HepG2 (cell line): ENCODE measurements at regions not wholly inside any gene's neighbourhood (a gene's known extent, or its start where the extent isn't known, plus 50 kb on each side); places are given as distances from the start of the nearest gene placed in this dataset.

Experiments
- ATAC-seq: fragments of 200-7000 bp; cut with Tn5 transposase; 3 replicates; pipeline ENCODE4 v1.9.1; 2020; ENCODE audit warnings: mild to moderate bottlenecking, moderate library complexity
- BruUV-seq: library from RNA; stranded (reverse); fragments of 400-500 nt; replicated peaks from 2 replicates; lab custom pipeline; 2021; lab: Mats Ljungman, UMichigan
- CTCF ChIA-PET: fragments of 300-600 bp; formaldehyde crosslinking; extraction: SDS; loops from one replicate; lab custom pipeline; 2021; ENCODE audit warnings: low total read pairs, inconsistent platforms, low intra/inter-chr PET ratio; lab: Yijun Ruan, JAX
- POLR2A ChIA-PET: fragments of 350-600 bp; sonication (Branson Sonifier 250); formaldehyde crosslinking; loops from one replicate; lab custom pipeline; 2020; ENCODE audit warnings: antibody characterized with exemption, inconsistent platforms; lab: Yijun Ruan, JAX
- DNase-seq: peaks from one replicate; pipeline ENCODE4 v3.0.0-alpha.2; 2015; ENCODE audit warnings: low spot score
- FAIRE-seq: peaks from 3 replicates; lab custom pipeline; 2011; peaks lifted over from hg19 to GRCh38; lab: Jason Lieb, UNC
- H2AFZ ChIP-seq: one replicate; pipeline ENCODE4 v1.6.1; 2011; ENCODE audit warnings: low read length, inconsistent platforms
- H3K27ac ChIP-seq: fragments of 300-600 bp; 3 replicates; pipeline ENCODE4 v1.8.0; 2011; ENCODE audit warnings: mixed run types, mild to moderate bottlenecking, mixed read lengths, low read length, inconsistent platforms; ENCODE audit not compliant: insufficient read depth; ENCODE audit errors: extremely low read length
- H3K27me3 ChIP-seq, 2 experiments: fragments of 200-600 bp in 1 of 2; 2 replicates in 1 of 2; 3 replicates in 1 of 2; pipeline versions ENCODE4 v1.6.0 to v1.8.0; 2011; ENCODE audit warnings: low read length in 2 of 2, mild to moderate bottlenecking in 2 of 2, moderate library complexity in 2 of 2, inconsistent platforms in 1 of 2; ENCODE audit not compliant: insufficient read depth in 2 of 2, control insufficient read depth in 1 of 2
- H3K36me3 ChIP-seq, 2 experiments: fragments of 200-600 bp in 1 of 2; replicated peaks in 1 of 2; 2 replicates in 1 of 2; 3 replicates in 1 of 2; pipeline versions ENCODE4 v1.5.1 to v1.8.0; 2011; ENCODE audit warnings: low read length in 2 of 2, inconsistent platforms in 1 of 2; ENCODE audit not compliant: insufficient read depth in 2 of 2, control insufficient read depth in 1 of 2
- H3K4me1 ChIP-seq: 2 replicates; pipeline ENCODE4 v1.5.1; 2012; ENCODE audit warnings: low read length, inconsistent platforms; ENCODE audit not compliant: insufficient read depth
- H3K4me2 ChIP-seq: 2 replicates; pipeline ENCODE4 v1.6.0; 2011; ENCODE audit warnings: low read depth, low read length, inconsistent platforms
- H3K4me3 ChIP-seq, 3 experiments: fragments of 200-600 bp in 1 of 3; sonication (generic), shearing (Covaris generic) in 1 of 3; replicated peaks in 1 of 3; 2 replicates each; pipeline ENCODE4 v1.5.1; 2011 to 2016; ENCODE audit warnings: low read length in 3 of 3, inconsistent platforms in 2 of 3, low read depth in 2 of 3, mild to moderate bottlenecking in 2 of 3, control low read depth in 1 of 3, mixed read lengths in 1 of 3; ENCODE audit not compliant: insufficient read depth in 1 of 3
- H3K79me2 ChIP-seq: one replicate; pipeline ENCODE4 v1.6.1; 2011; ENCODE audit warnings: low read length, inconsistent platforms; ENCODE audit not compliant: insufficient read depth
- H3K9ac ChIP-seq: 2 replicates; pipeline ENCODE4 v1.6.0; 2011; ENCODE audit warnings: mild to moderate bottlenecking, low read depth, low read length, inconsistent platforms; ENCODE audit not compliant: insufficient read depth
- H3K9me3 ChIP-seq: 2 replicates; pipeline ENCODE4 v1.5.1; 2012; ENCODE audit warnings: mild to moderate bottlenecking, low read length
- H4K20me1 ChIP-seq: 2 replicates; pipeline ENCODE4 v1.6.0; 2011; ENCODE audit warnings: inconsistent platforms, mild to moderate bottlenecking, low read length, moderate library complexity; ENCODE audit not compliant: insufficient read depth
- HHEX ChIP-seq: IDR thresholded peaks from 2 replicates; pipeline ENCODE4 v1.6.1; 2016; ENCODE audit warnings: control low read depth
- HNRNPL ChIP-seq: fragments of 200-400 bp; formaldehyde crosslinking; IDR thresholded peaks from 2 replicates; pipeline ENCODE4 v1.6.1; 2017; ENCODE audit warnings: mild to moderate bottlenecking, low read depth, low read length
- KDM2A ChIP-seq: sonication (generic); formaldehyde crosslinking; IDR thresholded peaks from 2 replicates; pipeline ENCODE4 v1.4.0; 2020; ENCODE audit warnings: low read depth, missing genetic modification reagents, borderline replicate concordance
- NBN ChIP-seq: fragments of 450-650 bp; conservative IDR thresholded peaks from 2 replicates; pipeline ENCODE4 v1.6.1; 2017
- ZFYVE20 ChIP-seq: sonication (generic); formaldehyde crosslinking; IDR thresholded peaks from 2 replicates; pipeline ENCODE4 v1.8.0; 2023; ENCODE audit warnings: low read depth, mild to moderate bottlenecking, moderate library complexity, missing genetic modification reagents, borderline replicate concordance
- ZNF335 ChIP-seq: sonication (generic); formaldehyde crosslinking; IDR thresholded peaks from 2 replicates; pipeline ENCODE4 v1.4.0; 2020; ENCODE audit warnings: missing genetic modification reagents
- ZNF589 ChIP-seq: sonication (generic); formaldehyde crosslinking; conservative IDR thresholded peaks from 2 replicates; pipeline ENCODE4 v1.8.0; 2022; ENCODE audit warnings: mild to moderate bottlenecking, moderate library complexity, missing genetic modification reagents
- WGBS: methylation state at CpG from one replicate; pipeline ENCODE4 v1.1.6; 2017; ENCODE audit warnings: low lambda C conversion rate; 5-methylcytosine and 5-hydroxymethylcytosine counted together
- in situ Hi-C: cut with HindIII; loops from 2 replicates; pipeline ENCODE4 v1.10.0; 2017; ENCODE audit warnings: low pct_unique_long_range_greater_than_20kb; ENCODE audit not compliant: extremely low pct_ligation_motif_present
- intact Hi-C: fragments of 100-400 bp; cut with micrococcal nuclease; formaldehyde crosslinking; loops from one replicate; pipeline ENCODE4 v1.10.0; 2022; ENCODE audit not compliant: unreplicated experiment
- TF ChIP-seq, protein P1 (sequence below): sonication (generic); formaldehyde crosslinking; IDR thresholded peaks from 2 replicates; pipeline ENCODE4 v1.4.0; 2020; ENCODE audit warnings: low read depth, mild to moderate bottlenecking, missing genetic modification reagents
- TF ChIP-seq, protein P2 (sequence below): sonication (generic); formaldehyde crosslinking; IDR thresholded peaks from 2 replicates; pipeline ENCODE4 v1.4.0; 2020; ENCODE audit warnings: missing genetic modification reagents
- TF ChIP-seq, protein P3 (sequence below): sonication (generic); formaldehyde crosslinking; IDR thresholded peaks from 2 replicates; pipeline ENCODE4 v1.4.0; 2020; ENCODE audit warnings: mild to moderate bottlenecking, missing genetic modification reagents, borderline replicate concordance

DNA sequence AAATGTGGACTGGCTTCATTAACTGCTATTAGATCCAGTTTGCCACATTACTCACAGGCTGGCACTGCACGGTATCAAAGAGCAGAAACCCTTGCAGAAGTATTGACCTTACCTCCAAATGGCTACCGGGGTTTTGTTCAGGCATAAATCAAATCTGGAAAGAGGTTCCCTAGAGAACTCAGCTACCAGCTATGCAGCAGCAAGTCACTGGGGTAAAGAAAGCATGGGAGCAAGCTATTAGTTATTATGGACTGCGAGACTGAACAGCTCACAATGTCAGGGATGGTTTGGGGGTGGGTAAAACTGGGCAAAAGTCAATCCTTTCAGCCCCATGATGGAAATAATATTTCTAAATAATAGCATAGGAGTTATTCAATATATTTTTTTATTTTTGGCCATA, 128.1 kb downstream of the FANCF start:
- H3K36me3 ChIP-seq, result no peaks in the 10 kb centered on the region
- no peak for ATAC-seq
- no TSS peak for BruUV-seq

More for the DNA sequence above, 128.1 kb downstream of the FANCF start:
- DNase-seq, result no peak
- H3K9ac ChIP-seq, result no peak overlapping the region
- H3K4me1 ChIP-seq, result no peaks in the 10 kb centered on the region
- no peak for FAIRE-seq
- in situ Hi-C loops (no loop called here), intact Hi-C loops (no loop called here)
- no peaks in the 10 kb centered on the region; a peak in 1 of 5 replicates for H3K27me3 ChIP-seq
- no peak overlapping the region for H3K27ac ChIP-seq
- no peak overlapping the region for H3K4me3 ChIP-seq
- no peaks in the 10 kb centered on the region for H3K9me3 ChIP-seq
- H3K4me2 ChIP-seq, result no peak overlapping the region
- no peaks in the 10 kb centered on the region for H3K79me2 ChIP-seq
- WGBS, result 9% methylated on average over 3 of the region's 3 CpGs
- CTCF ChIA-PET, result no interaction called here
- H2AFZ ChIP-seq, result no peak overlapping the region
- no peaks in the 10 kb centered on the region for H4K20me1 ChIP-seq
- TF ChIP-seq ZNF335 (no peak), NBN (no peak), HNRNPL (no peak), KDM2A (CRISPR knock-in tag) (no peak), HHEX (CRISPR knock-in tag) (no peak), ZFYVE20 (no peak), ZNF589 (no peak)
- TF ChIP-seq, protein P1, sequence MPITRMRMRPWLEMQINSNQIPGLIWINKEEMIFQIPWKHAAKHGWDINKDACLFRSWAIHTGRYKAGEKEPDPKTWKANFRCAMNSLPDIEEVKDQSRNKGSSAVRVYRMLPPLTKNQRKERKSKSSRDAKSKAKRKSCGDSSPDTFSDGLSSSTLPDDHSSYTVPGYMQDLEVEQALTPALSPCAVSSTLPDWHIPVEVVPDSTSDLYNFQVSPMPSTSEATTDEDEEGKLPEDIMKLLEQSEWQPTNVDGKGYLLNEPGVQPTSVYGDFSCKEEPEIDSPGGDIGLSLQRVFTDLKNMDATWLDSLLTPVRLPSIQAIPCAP (CRISPR knock-in tag), result no peak
- TF ChIP-seq, protein P2, sequence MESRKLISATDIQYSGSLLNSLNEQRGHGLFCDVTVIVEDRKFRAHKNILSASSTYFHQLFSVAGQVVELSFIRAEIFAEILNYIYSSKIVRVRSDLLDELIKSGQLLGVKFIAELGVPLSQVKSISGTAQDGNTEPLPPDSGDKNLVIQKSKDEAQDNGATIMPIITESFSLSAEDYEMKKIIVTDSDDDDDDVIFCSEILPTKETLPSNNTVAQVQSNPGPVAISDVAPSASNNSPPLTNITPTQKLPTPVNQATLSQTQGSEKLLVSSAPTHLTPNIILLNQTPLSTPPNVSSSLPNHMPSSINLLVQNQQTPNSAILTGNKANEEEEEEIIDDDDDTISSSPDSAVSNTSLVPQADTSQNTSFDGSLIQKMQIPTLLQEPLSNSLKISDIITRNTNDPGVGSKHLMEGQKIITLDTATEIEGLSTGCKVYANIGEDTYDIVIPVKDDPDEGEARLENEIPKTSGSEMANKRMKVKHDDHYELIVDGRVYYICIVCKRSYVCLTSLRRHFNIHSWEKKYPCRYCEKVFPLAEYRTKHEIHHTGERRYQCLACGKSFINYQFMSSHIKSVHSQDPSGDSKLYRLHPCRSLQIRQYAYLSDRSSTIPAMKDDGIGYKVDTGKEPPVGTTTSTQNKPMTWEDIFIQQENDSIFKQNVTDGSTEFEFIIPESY, result no peak
- TF ChIP-seq, protein P3, sequence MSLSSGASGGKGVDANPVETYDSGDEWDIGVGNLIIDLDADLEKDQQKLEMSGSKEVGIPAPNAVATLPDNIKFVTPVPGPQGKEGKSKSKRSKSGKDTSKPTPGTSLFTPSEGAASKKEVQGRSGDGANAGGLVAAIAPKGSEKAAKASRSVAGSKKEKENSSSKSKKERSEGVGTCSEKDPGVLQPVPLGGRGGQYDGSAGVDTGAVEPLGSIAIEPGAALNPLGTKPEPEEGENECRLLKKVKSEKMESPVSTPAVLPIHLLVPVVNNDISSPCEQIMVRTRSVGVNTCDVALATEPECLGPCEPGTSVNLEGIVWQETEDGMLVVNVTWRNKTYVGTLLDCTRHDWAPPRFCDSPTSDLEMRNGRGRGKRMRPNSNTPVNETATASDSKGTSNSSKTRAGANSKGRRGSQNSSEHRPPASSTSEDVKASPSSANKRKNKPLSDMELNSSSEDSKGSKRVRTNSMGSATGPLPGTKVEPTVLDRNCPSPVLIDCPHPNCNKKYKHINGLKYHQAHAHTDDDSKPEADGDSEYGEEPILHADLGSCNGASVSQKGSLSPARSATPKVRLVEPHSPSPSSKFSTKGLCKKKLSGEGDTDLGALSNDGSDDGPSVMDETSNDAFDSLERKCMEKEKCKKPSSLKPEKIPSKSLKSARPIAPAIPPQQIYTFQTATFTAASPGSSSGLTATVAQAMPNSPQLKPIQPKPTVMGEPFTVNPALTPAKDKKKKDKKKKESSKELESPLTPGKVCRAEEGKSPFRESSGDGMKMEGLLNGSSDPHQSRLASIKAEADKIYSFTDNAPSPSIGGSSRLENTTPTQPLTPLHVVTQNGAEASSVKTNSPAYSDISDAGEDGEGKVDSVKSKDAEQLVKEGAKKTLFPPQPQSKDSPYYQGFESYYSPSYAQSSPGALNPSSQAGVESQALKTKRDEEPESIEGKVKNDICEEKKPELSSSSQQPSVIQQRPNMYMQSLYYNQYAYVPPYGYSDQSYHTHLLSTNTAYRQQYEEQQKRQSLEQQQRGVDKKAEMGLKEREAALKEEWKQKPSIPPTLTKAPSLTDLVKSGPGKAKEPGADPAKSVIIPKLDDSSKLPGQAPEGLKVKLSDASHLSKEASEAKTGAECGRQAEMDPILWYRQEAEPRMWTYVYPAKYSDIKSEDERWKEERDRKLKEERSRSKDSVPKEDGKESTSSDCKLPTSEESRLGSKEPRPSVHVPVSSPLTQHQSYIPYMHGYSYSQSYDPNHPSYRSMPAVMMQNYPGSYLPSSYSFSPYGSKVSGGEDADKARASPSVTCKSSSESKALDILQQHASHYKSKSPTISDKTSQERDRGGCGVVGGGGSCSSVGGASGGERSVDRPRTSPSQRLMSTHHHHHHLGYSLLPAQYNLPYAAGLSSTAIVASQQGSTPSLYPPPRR (CRISPR knock-in tag), result no peak
- TF ChIP-seq, all 625 proteins: peak for 0
- POLR2A ChIA-PET, result no interaction called here
